AG04450 (cell line): ENCODE measurements at regions not wholly inside any gene's neighbourhood (a gene's known extent, or its start where the extent isn't known, plus 50 kb on each side); places are given as distances from the start of the nearest gene placed in this dataset.

Source experiments
- CTCF ChIA-PET: fragments of 300-600, 350-600 bp; formaldehyde crosslinking; extraction: SDS; loops from one replicate; lab custom pipeline; 2022; ENCODE audit warnings: antibody characterized with exemption, inconsistent platforms; lab: Charles Lee
- POLR2A ChIA-PET: fragments of 350-600 bp; formaldehyde crosslinking; extraction: SDS; loops from one replicate; lab custom pipeline; 2021; ENCODE audit warnings: antibody characterized with exemption, inconsistent platforms; lab: Yijun Ruan, JAX
- DNase-seq: peaks from one replicate; pipeline ENCODE4 v3.0.0-alpha.2; 2011; ENCODE audit warnings: low read depth, low spot score
- H3K27ac ChIP-seq: one replicate; pipeline ENCODE4 v1.5.1; 2012; ENCODE audit warnings: low read depth, low read length, control low read depth
- H3K27me3 ChIP-seq: one replicate; pipeline ENCODE4 v1.6.0; 2012; ENCODE audit warnings: low read length; ENCODE audit not compliant: control insufficient read depth, insufficient read depth
- H3K4me3 ChIP-seq: 2 replicates; pipeline ENCODE4 v1.5.1; 2011; ENCODE audit warnings: mild to moderate bottlenecking, low read depth, low read length, control low read depth
- H3K9me3 ChIP-seq: 2 replicates; pipeline ENCODE4 v1.5.1; 2012; ENCODE audit warnings: low read length; ENCODE audit not compliant: control insufficient read depth, insufficient read depth
- CTCF ChIP-seq: IDR thresholded peaks from 2 replicates; pipeline ENCODE4 v1.5.1; 2011; ENCODE audit warnings: low read depth, low read length, control low read depth, inconsistent platforms

DNA sequence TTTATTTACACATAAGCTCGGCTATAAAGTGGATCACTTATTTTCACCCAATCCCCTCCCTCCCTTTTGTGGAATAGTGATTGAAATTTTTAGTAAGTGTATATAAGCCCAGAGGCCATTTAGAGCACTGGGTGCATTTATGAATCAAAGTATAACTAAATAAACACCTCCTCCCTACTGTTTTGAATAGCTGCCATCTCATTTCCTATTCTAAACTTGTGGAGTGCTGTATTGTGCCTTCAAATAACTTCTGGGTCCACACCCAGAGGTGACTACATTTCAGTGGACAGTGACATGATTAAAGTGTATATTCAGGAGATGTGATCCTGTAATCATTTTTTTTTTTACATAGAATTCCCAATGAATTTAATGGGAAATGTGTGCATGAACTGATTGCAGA is 104.9 kb downstream of the TEX13C start:
- ChIA-PET CTCF (no interaction called here), POLR2A (no interaction called here)
- DNase-seq = no peak
- H3K27ac ChIP-seq = no peak overlapping the region
- TF ChIP-seq CTCF = no peak
- no peak overlapping the region for H3K4me3 ChIP-seq
- H3K9me3 ChIP-seq = no peaks in the 10 kb centered on the region
- no peaks in the 10 kb centered on the region for H3K27me3 ChIP-seq

GRCh38 chrX:125436855-125437254 is 117.2 kb downstream of the TEX13C start:
- ChIA-PET POLR2A (no interaction called here), CTCF (no interaction called here)
- no peak overlapping the region for H3K4me3 ChIP-seq
- H3K27me3 ChIP-seq = no peaks in the 10 kb centered on the region
- no peak overlapping the region for H3K27ac ChIP-seq
- no peak for TF ChIP-seq CTCF
- DNase-seq = no peak
- no peaks in the 10 kb centered on the region for H3K9me3 ChIP-seq

DNA sequence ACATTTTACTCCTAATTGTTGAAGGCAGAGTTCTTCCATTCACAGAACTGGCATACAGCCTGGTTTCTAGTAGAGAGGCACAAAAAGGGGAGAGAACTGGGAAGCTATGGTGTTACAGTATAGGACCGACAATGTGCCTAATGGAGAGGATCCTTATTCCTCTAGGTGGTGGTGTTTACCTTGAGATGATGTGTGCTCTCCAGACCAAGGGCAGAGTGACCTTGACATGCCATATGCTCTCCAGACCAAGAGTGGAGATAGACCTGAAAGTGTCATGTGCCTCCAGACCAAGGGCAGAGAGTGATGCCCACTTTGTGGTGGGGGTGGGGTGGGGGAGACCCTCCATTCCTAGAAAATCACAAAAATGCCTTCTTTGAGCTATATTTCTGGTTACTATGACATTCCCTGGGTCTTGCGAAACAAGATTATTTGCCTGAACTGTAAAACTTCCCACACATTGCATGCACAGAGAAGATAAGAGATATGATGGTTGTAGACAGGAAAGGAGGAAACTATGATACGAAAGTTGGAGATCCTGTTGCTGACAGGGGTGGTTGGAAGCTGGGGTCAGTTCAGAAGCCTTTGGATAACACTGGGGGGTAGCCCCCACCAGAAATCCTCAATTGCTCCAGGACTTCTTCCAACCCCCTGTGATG is 119.7 kb downstream of the TEX13C start:
- ChIA-PET POLR2A (no interaction called here), CTCF (no interaction called here)
- Histone ChIP-seq H3K27me3 (no peaks in the 10 kb centered on the region), H3K27ac (no peak overlapping the region), H3K4me3 (no peak overlapping the region), H3K9me3 (no peaks in the 10 kb centered on the region)
- TF ChIP-seq CTCF = no peak
- DNase-seq = no peak

- no peak for DNase-seq
- H3K4me3 ChIP-seq = no peak overlapping the region
- no peaks in the 10 kb centered on the region for H3K27me3 ChIP-seq
- no peaks in the 10 kb centered on the region for H3K9me3 ChIP-seq
- ChIA-PET POLR2A (no interaction called here), CTCF (no interaction called here)
- TF ChIP-seq CTCF = no peak
- H3K27ac ChIP-seq = no peak overlapping the region
These were observed 125.0 kb downstream of the TEX13C start for GRCh38 chrX:125444659-125445058.

- POLR2A ChIA-PET = no interaction called here
- H3K27ac ChIP-seq = no peak overlapping the region
- DNase-seq = no peak
- CTCF ChIA-PET = no interaction called here
- no peaks in the 10 kb centered on the region for H3K27me3 ChIP-seq
- H3K4me3 ChIP-seq = no peak overlapping the region
- TF ChIP-seq CTCF = no peak
- no peaks in the 10 kb centered on the region for H3K9me3 ChIP-seq
These were observed 155.8 kb downstream of the TEX13C start for GRCh38 chrX:125475482-125475881.
